Endodermal cell (in vitro differentiated cells): ENCODE measurements at regions not wholly inside any gene's neighbourhood (a gene's known extent, or its start where the extent isn't known, plus 50 kb on each side); places are given as distances from the start of the nearest gene placed in this dataset.

ENCODE experiments used
- DNase-seq: peaks from one replicate; pipeline ENCODE4 v3.0.0-alpha.2; 2017
- H3K27ac ChIP-seq: 2 replicates; pipeline ENCODE4 v1.5.1; 2013; ENCODE audit warnings: mild to moderate bottlenecking, low read depth, low read length, moderate library complexity
- H3K27me3 ChIP-seq: 2 replicates; pipeline ENCODE4 v1.6.1; 2013; ENCODE audit warnings: mild to moderate bottlenecking, low read length, moderate library complexity; ENCODE audit not compliant: insufficient read depth, control insufficient read depth, poor library complexity, severe bottlenecking
- H3K36me3 ChIP-seq: 2 replicates; pipeline ENCODE4 v1.7.0; 2013; ENCODE audit warnings: mild to moderate bottlenecking, low read length, moderate library complexity; ENCODE audit not compliant: control insufficient read depth, insufficient read depth
- H3K4me1 ChIP-seq: one replicate; pipeline ENCODE4 v1.7.0; 2013; ENCODE audit warnings: low read length; ENCODE audit not compliant: control insufficient read depth, insufficient read depth
- H3K4me3 ChIP-seq: 2 replicates; pipeline ENCODE4 v1.5.1; 2013; ENCODE audit warnings: mild to moderate bottlenecking, low read length, moderate library complexity
- H3K9ac ChIP-seq: 2 replicates; pipeline ENCODE4 v1.6.1; 2013; ENCODE audit warnings: mild to moderate bottlenecking, low read length, moderate library complexity; ENCODE audit not compliant: poor library complexity, severe bottlenecking; ENCODE audit errors: extremely low read depth
- H3K9me3 ChIP-seq: 2 replicates; pipeline ENCODE4 v1.6.1; 2013; ENCODE audit warnings: mild to moderate bottlenecking, low read length, moderate library complexity; ENCODE audit not compliant: control insufficient read depth
- H3K27ac Mint-ChIP-seq: 2 replicates; pipeline ENCODE4 v1.8.0; 2020; ENCODE audit warnings: mixed read lengths
- H3K27me3 Mint-ChIP-seq: 2 replicates; pipeline ENCODE4 v1.8.0; 2021; ENCODE audit warnings: mild to moderate bottlenecking, mixed read lengths; ENCODE audit not compliant: insufficient read depth
- H3K36me3 Mint-ChIP-seq: 2 replicates; pipeline ENCODE4 v1.8.0; 2020; ENCODE audit warnings: low read depth, mixed read lengths
- H3K4me1 Mint-ChIP-seq: 2 replicates; pipeline ENCODE4 v1.8.0; 2020; ENCODE audit warnings: mixed read lengths
- H3K4me3 Mint-ChIP-seq: 2 replicates; pipeline ENCODE4 v1.8.0; 2020; ENCODE audit warnings: mild to moderate bottlenecking, moderate library complexity, mixed read lengths
- H3K9me3 Mint-ChIP-seq: 2 replicates; pipeline ENCODE4 v1.8.0; 2020; ENCODE audit warnings: mild to moderate bottlenecking, mixed read lengths
- WGBS, 2 experiments: methylation state at CpG; one replicate each; pipeline versions ENCODE4 v1.1.5 to v1.1.7; 2013; ENCODE audit warnings: missing lambda C conversion rate in 2 of 2, mixed read lengths in 1 of 2; ENCODE audit not compliant: insufficient coverage in 1 of 2, insufficient read length in 1 of 2; 5-methylcytosine and 5-hydroxymethylcytosine counted together
- TF ChIP-seq, protein P1 (sequence below): fragments of 200-600 bp; sonication (generic); conservative IDR thresholded peaks from 2 replicates; pipeline ENCODE4 v1.5.0; 2021; ENCODE audit warnings: antibody characterized with exemption, mild to moderate bottlenecking

DNA sequence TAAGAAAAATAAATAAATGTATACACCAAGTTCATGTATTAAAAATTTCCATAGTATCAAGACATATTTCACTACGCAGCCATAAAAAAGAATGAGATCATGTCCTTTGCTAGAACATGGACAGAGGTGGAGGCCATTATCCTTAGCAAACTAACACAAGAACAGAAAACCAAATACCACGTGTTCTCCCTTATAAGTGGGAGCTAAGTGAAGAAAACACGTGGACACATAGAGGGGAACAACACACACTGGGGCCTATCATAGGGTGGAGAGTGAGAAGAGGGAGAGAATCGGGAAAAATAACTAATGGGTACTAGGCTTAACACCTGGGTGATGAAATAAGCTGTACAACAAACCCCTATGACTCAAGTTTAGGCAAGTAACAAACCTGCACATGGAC lies 552.4 kb upstream of the PBX1 start:
- Histone ChIP-seq H3K27ac (no peak overlapping the region), H3K9ac (no peak overlapping the region), H3K9me3 (peaks cover 5% of the 10 kb centered on the region), H3K27me3 (no peaks in the 10 kb centered on the region), H3K36me3 (no peaks in the 10 kb centered on the region), H3K4me1 (no peaks in the 10 kb centered on the region), H3K4me3 (no peak overlapping the region)
- WGBS, 2 experiments: 90 to 100% methylated on average over 2 to 4 of the region's 4 CpGs
- DNase-seq: no peak
- Mint-ChIP-seq H3K4me1 (no peaks in the 10 kb centered on the region), H3K27me3 (no peaks in the 10 kb centered on the region), H3K9me3 (peaks cover 28% of the 10 kb centered on the region), H3K4me3 (no peak overlapping the region), H3K27ac (no peak overlapping the region), H3K36me3 (peaks cover 4% of the 10 kb centered on the region)
- TF ChIP-seq, protein P1, sequence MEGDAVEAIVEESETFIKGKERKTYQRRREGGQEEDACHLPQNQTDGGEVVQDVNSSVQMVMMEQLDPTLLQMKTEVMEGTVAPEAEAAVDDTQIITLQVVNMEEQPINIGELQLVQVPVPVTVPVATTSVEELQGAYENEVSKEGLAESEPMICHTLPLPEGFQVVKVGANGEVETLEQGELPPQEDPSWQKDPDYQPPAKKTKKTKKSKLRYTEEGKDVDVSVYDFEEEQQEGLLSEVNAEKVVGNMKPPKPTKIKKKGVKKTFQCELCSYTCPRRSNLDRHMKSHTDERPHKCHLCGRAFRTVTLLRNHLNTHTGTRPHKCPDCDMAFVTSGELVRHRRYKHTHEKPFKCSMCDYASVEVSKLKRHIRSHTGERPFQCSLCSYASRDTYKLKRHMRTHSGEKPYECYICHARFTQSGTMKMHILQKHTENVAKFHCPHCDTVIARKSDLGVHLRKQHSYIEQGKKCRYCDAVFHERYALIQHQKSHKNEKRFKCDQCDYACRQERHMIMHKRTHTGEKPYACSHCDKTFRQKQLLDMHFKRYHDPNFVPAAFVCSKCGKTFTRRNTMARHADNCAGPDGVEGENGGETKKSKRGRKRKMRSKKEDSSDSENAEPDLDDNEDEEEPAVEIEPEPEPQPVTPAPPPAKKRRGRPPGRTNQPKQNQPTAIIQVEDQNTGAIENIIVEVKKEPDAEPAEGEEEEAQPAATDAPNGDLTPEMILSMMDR: no peak

DNA sequence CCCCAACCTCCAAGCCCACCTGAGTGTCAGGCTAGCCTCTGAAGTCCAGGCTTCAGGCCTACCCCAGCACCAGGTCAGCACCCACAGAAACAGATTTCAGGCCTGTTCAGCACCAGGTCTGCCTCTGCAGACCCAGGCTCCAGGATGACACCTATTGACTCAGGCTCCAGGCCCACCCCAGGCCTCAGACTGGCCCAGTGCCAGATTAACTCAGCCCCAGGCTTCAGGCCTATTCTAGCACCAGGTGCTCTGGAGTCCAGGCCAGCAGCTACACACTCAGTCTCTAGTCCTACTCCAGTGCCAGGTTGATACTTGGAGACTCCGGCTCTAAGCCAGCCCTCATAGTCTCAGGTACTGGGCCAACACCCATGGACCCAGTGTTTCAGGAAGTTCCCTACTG lies 541.7 kb upstream of the PBX1 start:
- TF ChIP-seq, protein P1: no peak
- Mint-ChIP-seq H3K36me3 (peaks cover 4% of the 10 kb centered on the region), H3K4me1 (no peaks in the 10 kb centered on the region), H3K9me3 (peaks cover 10% of the 10 kb centered on the region), H3K27me3 (no peaks in the 10 kb centered on the region), H3K4me3 (no peak overlapping the region), H3K27ac (no peak overlapping the region)
- Histone ChIP-seq H3K9me3 (peaks cover 7% of the 10 kb centered on the region), H3K36me3 (no peaks in the 10 kb centered on the region), H3K4me3 (no peak overlapping the region), H3K27ac (no peak overlapping the region), H3K4me1 (no peaks in the 10 kb centered on the region), H3K9ac (no peak overlapping the region), H3K27me3 (no peaks in the 10 kb centered on the region)
- WGBS, 2 experiments: 100% methylated on average over 1 of the region's 1 CpG
- no peak for DNase-seq

DNA sequence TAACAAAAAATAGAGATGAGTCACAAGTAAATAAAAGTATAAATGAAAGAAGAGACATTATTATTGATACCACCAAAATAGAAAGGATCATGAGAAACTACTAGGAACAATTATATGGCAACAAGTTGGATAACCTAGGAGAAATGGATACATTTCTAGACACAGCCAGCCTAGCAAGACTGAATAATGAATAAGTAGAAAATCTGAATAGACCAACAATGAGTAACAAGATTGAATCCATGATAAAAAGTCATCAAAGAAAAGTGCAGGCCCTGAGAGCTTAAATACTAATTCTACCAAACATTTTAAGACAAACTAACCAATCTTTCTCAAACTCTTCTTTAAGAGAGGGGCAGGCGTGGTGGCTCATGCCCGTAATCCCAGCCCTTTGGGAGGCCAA lies 538.6 kb upstream of the PBX1 start:
- peaks cover 2% of the 10 kb centered on the region for H3K9me3 ChIP-seq
- H3K9ac ChIP-seq: no peak overlapping the region
- Mint-ChIP-seq H3K9me3 (peaks cover 9% of the 10 kb centered on the region), H3K27me3 (no peaks in the 10 kb centered on the region), H3K4me3 (no peak overlapping the region), H3K4me1 (no peaks in the 10 kb centered on the region), H3K36me3 (peaks cover 4% of the 10 kb centered on the region), H3K27ac (no peak overlapping the region)
- H3K27me3 ChIP-seq: no peaks in the 10 kb centered on the region
- DNase-seq: no peak
- no peak overlapping the region for H3K4me3 ChIP-seq
- WGBS, 2 experiments: 95 to 100% methylated on average over 1 to 2 of the region's 2 CpGs
- no peak overlapping the region for H3K27ac ChIP-seq
- TF ChIP-seq, protein P1: no peak
- H3K36me3 ChIP-seq: no peaks in the 10 kb centered on the region
- H3K4me1 ChIP-seq: no peaks in the 10 kb centered on the region
